Loucy (cell line): ENCODE measurements at regions not wholly inside any gene's neighbourhood (a gene's known extent, or its start where the extent isn't known, plus 50 kb on each side); places are given as distances from the start of the nearest gene placed in this dataset.

Source experiments
- CTCF ChIP-seq: fragments of 200-600 bp; sonication (generic); conservative IDR thresholded peaks from 2 replicates; pipeline ENCODE4 v1.5.1; 2014; ENCODE audit warnings: mild to moderate bottlenecking, antibody characterized with exemption, low read length
- EZH2phosphoT487 ChIP-seq: fragments of 200-600 bp; IDR thresholded peaks from 2 replicates; pipeline ENCODE4 v1.6.1; 2018; ENCODE audit warnings: antibody characterized with exemption, mild to moderate bottlenecking, moderate library complexity, borderline replicate concordance

DNA sequence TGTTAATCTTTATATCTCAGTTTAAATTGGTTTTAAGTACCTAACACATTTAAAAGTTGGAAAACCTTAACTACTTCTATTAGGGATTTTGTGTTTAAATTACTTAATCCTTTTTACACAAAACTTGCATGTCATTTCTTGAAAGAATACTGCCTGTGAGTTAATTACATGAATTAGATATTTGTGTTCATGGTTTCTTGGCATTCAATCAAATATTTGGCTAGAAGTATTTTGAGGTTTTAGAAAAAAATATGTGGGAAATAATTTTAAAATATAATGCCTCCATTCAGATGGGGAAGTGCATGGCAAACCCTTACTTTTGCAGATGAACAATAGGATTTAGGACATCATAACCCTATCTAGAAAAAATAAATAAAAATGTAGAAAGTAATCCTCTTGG, 186.5 kb upstream of the SEMA3E start:
- TF ChIP-seq CTCF, result no peak
- TF ChIP-seq EZH2phosphoT487, result no peak
